ENCODE measurements at regions not wholly inside any gene's neighbourhood (a gene's known extent, or its start where the extent isn't known, plus 50 kb on each side); places are given as distances from the start of the nearest gene placed in this dataset.

- H3K27me3 ChIP-seq: no peaks in the 10 kb centered on the region
- no peaks in the 10 kb centered on the region for H3K4me1 ChIP-seq
- no peak for DNase-seq (ENCODE audit: low spot score)
- no peak for TF ChIP-seq CTCF (IDR thresholded peaks at IDR 0.05)
- no peak overlapping the region for H3K27ac ChIP-seq
- no peak overlapping the region for H3K4me3 ChIP-seq
- no peaks in the 10 kb centered on the region for H3K36me3 ChIP-seq
- no peaks in the 10 kb centered on the region for H3K9me3 ChIP-seq
Measured at GRCh38 chr16:52957199-52957598, 95.5 kb downstream of the CHD9NB start.

GRCh38 chr16:52956044-52956443, 96.7 kb downstream of the CHD9NB start:
- H3K4me1 ChIP-seq: no peaks in the 10 kb centered on the region
- no peaks in the 10 kb centered on the region for H3K36me3 ChIP-seq
- no peak for TF ChIP-seq CTCF (IDR thresholded peaks at IDR 0.05)

GRCh38 chr16:52953215-52953614, 99.5 kb downstream of the CHD9NB start:
- TF ChIP-seq CTCF (IDR thresholded peaks at IDR 0.05): no peak
- Histone ChIP-seq H3K36me3 (no peaks in the 10 kb centered on the region), H3K27me3 (no peaks in the 10 kb centered on the region), H3K4me1 (no peaks in the 10 kb centered on the region), H3K27ac (no peak overlapping the region), H3K9me3 (no peaks in the 10 kb centered on the region), H3K4me3 (no peak overlapping the region)
- DNase-seq (ENCODE audit: low spot score): no peak

More at GRCh38 chr16:52956044-52956443, 96.7 kb downstream of the CHD9NB start:
- Histone ChIP-seq H3K27ac (no peak overlapping the region), H3K9me3 (no peaks in the 10 kb centered on the region), H3K4me3 (no peak overlapping the region), H3K27me3 (no peaks in the 10 kb centered on the region)
- no peak for DNase-seq (ENCODE audit: low spot score)

GRCh38 chr16:52948946-52949345, 103.8 kb downstream of the CHD9NB start:
- Histone ChIP-seq H3K9me3 (peaks cover 0 to 18% of the 10 kb centered on the region in 2 donors), H3K36me3 (no peaks in the 10 kb centered on the region), H3K27me3 (no peaks in the 10 kb centered on the region), H3K4me3 (no peak overlapping the region), H3K4me1 (no peaks in the 10 kb centered on the region), H3K27ac (no peak overlapping the region)
- no peak for DNase-seq (ENCODE audit: low spot score)
- no peak for TF ChIP-seq CTCF (IDR thresholded peaks at IDR 0.05)

- Histone ChIP-seq H3K4me3 (no peak overlapping the region), H3K27ac (no peak overlapping the region), H3K4me1 (no peaks in the 10 kb centered on the region), H3K36me3 (no peaks in the 10 kb centered on the region), H3K27me3 (no peaks in the 10 kb centered on the region), H3K9me3 (peaks cover 0 to 6% of the 10 kb centered on the region in 2 donors)
- no peak for DNase-seq (ENCODE audit: low spot score)
- no peak for TF ChIP-seq CTCF (IDR thresholded peaks at IDR 0.05)
Measured at GRCh38 chr16:52932321-52932720, 120.4 kb downstream of the CHD9NB start.
